ENCODE measurements at regions not wholly inside any gene's neighbourhood (a gene's known extent, or its start where the extent isn't known, plus 50 kb on each side); places are given as distances from the start of the nearest gene placed in this dataset.

GRCh38 chr2:236434593-236434992 lies 135.0 kb upstream of the ACKR3 start:
- TF ChIP-seq, protein P1, sequence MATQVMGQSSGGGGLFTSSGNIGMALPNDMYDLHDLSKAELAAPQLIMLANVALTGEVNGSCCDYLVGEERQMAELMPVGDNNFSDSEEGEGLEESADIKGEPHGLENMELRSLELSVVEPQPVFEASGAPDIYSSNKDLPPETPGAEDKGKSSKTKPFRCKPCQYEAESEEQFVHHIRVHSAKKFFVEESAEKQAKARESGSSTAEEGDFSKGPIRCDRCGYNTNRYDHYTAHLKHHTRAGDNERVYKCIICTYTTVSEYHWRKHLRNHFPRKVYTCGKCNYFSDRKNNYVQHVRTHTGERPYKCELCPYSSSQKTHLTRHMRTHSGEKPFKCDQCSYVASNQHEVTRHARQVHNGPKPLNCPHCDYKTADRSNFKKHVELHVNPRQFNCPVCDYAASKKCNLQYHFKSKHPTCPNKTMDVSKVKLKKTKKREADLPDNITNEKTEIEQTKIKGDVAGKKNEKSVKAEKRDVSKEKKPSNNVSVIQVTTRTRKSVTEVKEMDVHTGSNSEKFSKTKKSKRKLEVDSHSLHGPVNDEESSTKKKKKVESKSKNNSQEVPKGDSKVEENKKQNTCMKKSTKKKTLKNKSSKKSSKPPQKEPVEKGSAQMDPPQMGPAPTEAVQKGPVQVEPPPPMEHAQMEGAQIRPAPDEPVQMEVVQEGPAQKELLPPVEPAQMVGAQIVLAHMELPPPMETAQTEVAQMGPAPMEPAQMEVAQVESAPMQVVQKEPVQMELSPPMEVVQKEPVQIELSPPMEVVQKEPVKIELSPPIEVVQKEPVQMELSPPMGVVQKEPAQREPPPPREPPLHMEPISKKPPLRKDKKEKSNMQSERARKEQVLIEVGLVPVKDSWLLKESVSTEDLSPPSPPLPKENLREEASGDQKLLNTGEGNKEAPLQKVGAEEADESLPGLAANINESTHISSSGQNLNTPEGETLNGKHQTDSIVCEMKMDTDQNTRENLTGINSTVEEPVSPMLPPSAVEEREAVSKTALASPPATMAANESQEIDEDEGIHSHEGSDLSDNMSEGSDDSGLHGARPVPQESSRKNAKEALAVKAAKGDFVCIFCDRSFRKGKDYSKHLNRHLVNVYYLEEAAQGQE (IDR thresholded peaks at IDR 0.05; ENCODE audit: insufficient read depth in 1 of 2, low read depth in 2 of 2, low read length in 2 of 2), result no peak
- TF ChIP-seq SIN3A (IDR thresholded peaks at IDR 0.05; ENCODE audit: borderline replicate concordance, insufficient read depth, low read length), result no peak
- no peak for TF ChIP-seq POLR2AphosphoS5 (IDR thresholded peaks at IDR 0.05; ENCODE audit: low read depth, low read length)
